GM23338 (cell line): ENCODE measurements at regions not wholly inside any gene's neighbourhood (a gene's known extent, or its start where the extent isn't known, plus 50 kb on each side); places are given as distances from the start of the nearest gene placed in this dataset.

Experiments
- ATAC-seq: fragments of 200-7000 bp; cut with Tn5 transposase; 3 replicates; pipeline ENCODE4 v1.9.1; 2020
- DNase-seq: peaks from one replicate; pipeline ENCODE4 v3.0.0-alpha.2; 2015; ENCODE audit warnings: low spot score
- H2AFZ ChIP-seq: fragments of 200-600 bp; sonication (generic); 2 replicates; pipeline ENCODE4 v1.8.0; 2016; ENCODE audit warnings: antibody characterized with exemption, mild to moderate bottlenecking, moderate library complexity
- H3F3A ChIP-seq: fragments of 200-600 bp; sonication (generic); replicated peaks from 2 replicates; pipeline ENCODE4 v1.8.0; 2017; ENCODE audit warnings: antibody characterized with exemption, mixed run types, low read depth
- H3K27ac ChIP-seq: fragments of 200-600 bp; sonication (generic); 2 replicates; pipeline ENCODE4 v1.6.1; 2016; ENCODE audit warnings: low read depth
- H3K27me3 ChIP-seq: fragments of 200-600 bp; sonication (generic); 2 replicates; pipeline ENCODE4 v1.8.0; 2016; ENCODE audit warnings: mild to moderate bottlenecking, mixed run types, moderate library complexity; ENCODE audit not compliant: insufficient read depth
- H3K36me3 ChIP-seq: fragments of 200-600 bp; sonication (generic); 2 replicates; pipeline ENCODE4 v1.8.0; 2016; ENCODE audit warnings: mild to moderate bottlenecking; ENCODE audit not compliant: insufficient read depth
- H3K4me1 ChIP-seq: fragments of 200-600 bp; sonication (generic); 2 replicates; pipeline ENCODE4 v1.8.0; 2016; ENCODE audit warnings: mild to moderate bottlenecking, moderate library complexity; ENCODE audit not compliant: insufficient read depth
- H3K4me2 ChIP-seq: fragments of 200-600 bp; sonication (generic); 2 replicates; pipeline ENCODE4 v1.7.1; 2017; ENCODE audit warnings: mixed run types
- H3K4me3 ChIP-seq: fragments of 200-600 bp; sonication (generic); 2 replicates; pipeline ENCODE4 v1.6.1; 2016; ENCODE audit warnings: mixed run types
- H3K79me2 ChIP-seq: fragments of 200-600 bp; sonication (generic); replicated peaks from 2 replicates; pipeline ENCODE4 v1.8.0; 2017; ENCODE audit warnings: mild to moderate bottlenecking; ENCODE audit not compliant: insufficient read depth
- H3K9me2 ChIP-seq: fragments of 200-600 bp; sonication (generic); 2 replicates; pipeline ENCODE4 v1.8.0; 2017; ENCODE audit not compliant: insufficient read depth
- H4K20me1 ChIP-seq: fragments of 200-600 bp; sonication (generic); replicated peaks from 2 replicates; pipeline ENCODE4 v1.8.0; 2017; ENCODE audit warnings: mild to moderate bottlenecking; ENCODE audit not compliant: insufficient read depth
- H3K27ac Mint-ChIP-seq: 2 replicates; pipeline ENCODE4 v1.8.0; 2020; ENCODE audit warnings: inconsistent platforms, mild to moderate bottlenecking, moderate library complexity, mixed read lengths
- H3K27me3 Mint-ChIP-seq: 3 replicates; pipeline ENCODE4 v1.8.0; 2022; ENCODE audit warnings: low read depth, mild to moderate bottlenecking, moderate library complexity, mixed read lengths, inconsistent platforms; ENCODE audit not compliant: insufficient read depth, poor library complexity
- H3K36me3 Mint-ChIP-seq: 3 replicates; pipeline ENCODE4 v1.8.0; 2021; ENCODE audit warnings: low read depth, mild to moderate bottlenecking, inconsistent platforms, moderate library complexity, mixed read lengths
- H3K4me1 Mint-ChIP-seq: 3 replicates; pipeline ENCODE4 v1.8.0; 2020; ENCODE audit warnings: mild to moderate bottlenecking, inconsistent platforms, mixed read lengths
- H3K4me3 Mint-ChIP-seq: 3 replicates; pipeline ENCODE4 v1.8.0; 2021; ENCODE audit warnings: moderate library complexity, mild to moderate bottlenecking, inconsistent platforms, mixed read lengths
- H3K9me3 Mint-ChIP-seq: 3 replicates; pipeline ENCODE4 v1.8.0; 2020; ENCODE audit warnings: moderate library complexity, mild to moderate bottlenecking, inconsistent platforms, mixed read lengths
- CREB1 ChIP-seq: fragments of 250-450 bp; sonication (Bioruptor Pico); IDR thresholded peaks from 2 replicates; pipeline ENCODE4 v1.5.0; 2020; ENCODE audit warnings: low read depth, mild to moderate bottlenecking, moderate library complexity
- ETS1 ChIP-seq: IDR thresholded peaks from 2 replicates; pipeline ENCODE4 v1.6.1; 2016; ENCODE audit warnings: antibody characterized with exemption
- EZH2phosphoT487 ChIP-seq: fragments of 200-600 bp; sonication (generic); IDR thresholded peaks from one replicate; pipeline ENCODE4 v1.8.1; 2018; ENCODE audit warnings: antibody characterized with exemption; ENCODE audit not compliant: unreplicated experiment
- JUNB ChIP-seq: IDR thresholded peaks from one replicate; pipeline ENCODE4 v1.6.1; 2016; ENCODE audit warnings: antibody characterized with exemption; ENCODE audit not compliant: unreplicated experiment
- NANOG ChIP-seq: IDR thresholded peaks from 2 replicates; pipeline ENCODE4 v1.6.1; 2016; ENCODE audit warnings: antibody characterized with exemption, borderline replicate concordance
- STAT1 ChIP-seq: IDR thresholded peaks from one replicate; pipeline ENCODE4 v1.6.1; 2016; ENCODE audit warnings: antibody characterized with exemption; ENCODE audit not compliant: unreplicated experiment
- ZNF331 ChIP-seq: fragments of 250-450 bp; sonication (Bioruptor Pico); IDR thresholded peaks from 2 replicates; pipeline ENCODE4 v1.5.0; 2020; ENCODE audit warnings: low read depth, mild to moderate bottlenecking, moderate library complexity
- ZNF462 ChIP-seq: fragments of 250-450 bp; sonication (Bioruptor Pico); IDR thresholded peaks from 2 replicates; pipeline ENCODE4 v1.5.0; 2020; ENCODE audit warnings: mild to moderate bottlenecking, moderate library complexity

GRCh38 chr20:57006411-57007170 is 259.9 kb downstream of the BMP7 start:
- Mint-ChIP-seq H3K27ac (no peak overlapping the region), H3K27me3 (peaks cover 14% of the 10 kb centered on the region), H3K4me1 (peaks cover 11% of the 10 kb centered on the region), H3K4me3 (no peak overlapping the region), H3K36me3 (no peaks in the 10 kb centered on the region), H3K9me3 (no peaks in the 10 kb centered on the region)
- TF ChIP-seq EZH2phosphoT487 (no peak), STAT1 (no peak)
- H3K4me3 ChIP-seq, result no peak overlapping the region
- H3K4me1 ChIP-seq, result no peaks in the 10 kb centered on the region
- DNase-seq (no peak), ATAC-seq (no peak)
- H3K4me2 ChIP-seq, result no peak overlapping the region
- no peaks in the 10 kb centered on the region for H4K20me1 ChIP-seq
- no peak overlapping the region for H3K27ac ChIP-seq
- H3K9me2 ChIP-seq, result no peaks in the 10 kb centered on the region
- no peaks in the 10 kb centered on the region for H3F3A ChIP-seq
- H3K36me3 ChIP-seq, result no peaks in the 10 kb centered on the region
- no peaks in the 10 kb centered on the region for H3K27me3 ChIP-seq
- 0 out of 2 replicates have a peak overlapping the region, but pooled peaks have one; percentile 4 for H2AFZ ChIP-seq
- H3K79me2 ChIP-seq, result no peaks in the 10 kb centered on the region

GRCh38 chr20:57007171-57007540 is 259.3 kb downstream of the BMP7 start:
- Histone ChIP-seq H3K27me3 (no peaks in the 10 kb centered on the region), H4K20me1 (no peaks in the 10 kb centered on the region), H3K4me2 (no peak overlapping the region), H3K36me3 (no peaks in the 10 kb centered on the region), H2AFZ (no peak overlapping the region), H3K27ac (no peak overlapping the region), H3K9me2 (no peaks in the 10 kb centered on the region), H3K4me3 (no peak overlapping the region), H3K79me2 (no peaks in the 10 kb centered on the region), H3K4me1 (no peaks in the 10 kb centered on the region), H3F3A (no peaks in the 10 kb centered on the region)
- Mint-ChIP-seq H3K9me3 (no peaks in the 10 kb centered on the region), H3K4me1 (peaks cover 11% of the 10 kb centered on the region), H3K27me3 (peaks cover 14% of the 10 kb centered on the region), H3K36me3 (no peaks in the 10 kb centered on the region), H3K4me3 (no peak overlapping the region), H3K27ac (no peak overlapping the region)
- no peak for TF ChIP-seq NANOG
- TF ChIP-seq ZNF331 (CRISPR knock-in tag), result no peak
- TF ChIP-seq JUNB, result no peak
- TF ChIP-seq EZH2phosphoT487, result no peak
- DNase-seq (no peak), ATAC-seq (no peak)

- no peak for ATAC-seq
- no peak overlapping the region for H3K27ac Mint-ChIP-seq
- H3K4me3 Mint-ChIP-seq, result no peak overlapping the region
- TF ChIP-seq ZNF462 (no peak), EZH2phosphoT487 (no peak), STAT1 (no peak), NANOG (no peak), ETS1 (no peak), CREB1 (CRISPR knock-in tag) (no peak)
These were observed 258.2 kb downstream of the BMP7 start for GRCh38 chr20:57008217-57008616.

More at GRCh38 chr20:57008217-57008616, 258.2 kb downstream of the BMP7 start:
- Histone ChIP-seq H3K79me2 (no peaks in the 10 kb centered on the region), H3F3A (no peaks in the 10 kb centered on the region), H3K4me2 (no peak overlapping the region), H3K27me3 (no peaks in the 10 kb centered on the region), H4K20me1 (no peaks in the 10 kb centered on the region), H3K9me2 (no peaks in the 10 kb centered on the region), H3K36me3 (no peaks in the 10 kb centered on the region), H3K27ac (no peak overlapping the region), H2AFZ (no peak overlapping the region), H3K4me3 (no peak overlapping the region), H3K4me1 (no peaks in the 10 kb centered on the region)
- no peak for DNase-seq
- H3K9me3 Mint-ChIP-seq, result no peaks in the 10 kb centered on the region
- peaks cover 18% of the 10 kb centered on the region for H3K27me3 Mint-ChIP-seq
- peaks cover 4% of the 10 kb centered on the region for H3K4me1 Mint-ChIP-seq
- H3K36me3 Mint-ChIP-seq, result no peaks in the 10 kb centered on the region
